ENCODE measurements at regions not wholly inside any gene's neighbourhood (a gene's known extent, or its start where the extent isn't known, plus 50 kb on each side); places are given as distances from the start of the nearest gene placed in this dataset.

GRCh38 chr17:77432034-77432661 is 291.4 kb downstream of the SEC14L1 start:
- DNase-seq (ENCODE audit: low read depth), result no peak

- DNase-seq (ENCODE audit: low read depth), result no peak
These were observed 292.0 kb downstream of the SEC14L1 start for GRCh38 chr17:77432742-77433141.

GRCh38 chr17:77433385-77434135 is 292.8 kb downstream of the SEC14L1 start:
- DNase-seq (ENCODE audit: low read depth), result no peak

GRCh38 chr17:77434136-77435114 is 293.7 kb downstream of the SEC14L1 start:
- no peak for DNase-seq (ENCODE audit: low read depth)

- DNase-seq (ENCODE audit: low read depth), result peak; percentile 38
These were observed 294.7 kb downstream of the SEC14L1 start for GRCh38 chr17:77435272-77436057.

- DNase-seq (ENCODE audit: low read depth), result no peak
These were observed 295.3 kb downstream of the SEC14L1 start for GRCh38 chr17:77436058-77436442.

- no peak for DNase-seq (ENCODE audit: low read depth)
These were observed 295.7 kb downstream of the SEC14L1 start for GRCh38 chr17:77436481-77436880.

- no peak for DNase-seq (ENCODE audit: low read depth)
These were observed 296.2 kb downstream of the SEC14L1 start for GRCh38 chr17:77437017-77437416.

GRCh38 chr17:77437747-77438146 is 297.0 kb downstream of the SEC14L1 start:
- DNase-seq (ENCODE audit: low read depth), result no peak

GRCh38 chr17:77438241-77439188 is 297.7 kb downstream of the SEC14L1 start:
- no peak for DNase-seq (ENCODE audit: low read depth)

- no peak for DNase-seq (ENCODE audit: low read depth)
These were observed 298.6 kb downstream of the SEC14L1 start for GRCh38 chr17:77439189-77440018.

- no peak for DNase-seq (ENCODE audit: low read depth)
These were observed 299.8 kb downstream of the SEC14L1 start for GRCh38 chr17:77440560-77440981.

- peak; percentile 68 for DNase-seq (ENCODE audit: low read depth)
These were observed 300.6 kb downstream of the SEC14L1 start for GRCh38 chr17:77441130-77441920.

- no peak for DNase-seq (ENCODE audit: low read depth)
These were observed 301.2 kb downstream of the SEC14L1 start for GRCh38 chr17:77441940-77442339.

GRCh38 chr17:77442976-77443747 is 302.4 kb downstream of the SEC14L1 start:
- no peak for DNase-seq (ENCODE audit: low read depth)

GRCh38 chr17:77443748-77444260 is 303.0 kb downstream of the SEC14L1 start:
- DNase-seq (ENCODE audit: low read depth), result no peak

- DNase-seq (ENCODE audit: low read depth), result no peak
These were observed 303.8 kb downstream of the SEC14L1 start for GRCh38 chr17:77444628-77444983.

Data from T follicular helper cell (primary cell).